Mesenchymal stem cell (in vitro differentiated cells and primary cell): ENCODE measurements at regions not wholly inside any gene's neighbourhood (a gene's known extent, or its start where the extent isn't known, plus 50 kb on each side); places are given as distances from the start of the nearest gene placed in this dataset.
A peak's percentile ranks its signal among the peaks of the same experiment; 100 is the strongest.

Experiments
- DNase-seq: peaks from one replicate; pipeline ENCODE4 v3.0.0-alpha.2; 2013
- H2AFZ ChIP-seq: one replicate; pipeline ENCODE4 v1.6.1; 2013; ENCODE audit warnings: low read depth, mild to moderate bottlenecking, control low read depth, inconsistent platforms, low read length, moderate library complexity
- H2AK5ac ChIP-seq: 2 replicates; pipeline ENCODE4 v1.6.1; 2013; ENCODE audit warnings: low read length, moderate library complexity, mild to moderate bottlenecking, inconsistent platforms; ENCODE audit not compliant: severe bottlenecking
- H2BK120ac ChIP-seq: one replicate; pipeline ENCODE4 v1.6.1; 2013; ENCODE audit warnings: low read depth, mild to moderate bottlenecking, inconsistent platforms, low read length, moderate library complexity
- H2BK12ac ChIP-seq, 2 experiments: one replicate each; pipeline ENCODE4 v1.6.1; 2013; ENCODE audit warnings: inconsistent platforms in 2 of 2, low read length in 2 of 2, mild to moderate bottlenecking in 2 of 2, moderate library complexity in 2 of 2, control low read depth in 1 of 2
- H2BK15ac ChIP-seq: one replicate; pipeline ENCODE4 v1.6.1; 2013; ENCODE audit warnings: mild to moderate bottlenecking, low read depth, inconsistent platforms; ENCODE audit not compliant: poor library complexity, severe bottlenecking
- H2BK5ac ChIP-seq: 2 replicates; pipeline ENCODE4 v1.6.1; 2013; ENCODE audit warnings: low read depth, mild to moderate bottlenecking, low read length, control low read depth, inconsistent platforms; ENCODE audit not compliant: poor library complexity, severe bottlenecking
- H3K14ac ChIP-seq, 2 experiments: one replicate each; pipeline ENCODE4 v1.6.1; 2013; ENCODE audit warnings: inconsistent platforms in 2 of 2, low read length in 2 of 2, control low read depth in 1 of 2, mild to moderate bottlenecking in 1 of 2, moderate library complexity in 1 of 2
- H3K18ac ChIP-seq, 2 experiments: one replicate each; pipeline ENCODE4 v1.6.1; 2013; ENCODE audit warnings: inconsistent platforms in 2 of 2, low read length in 2 of 2, control low read depth in 1 of 2, low read depth in 1 of 2, mild to moderate bottlenecking in 1 of 2
- H3K23ac ChIP-seq, 2 experiments: one replicate each; pipeline ENCODE4 v1.6.1; 2013; ENCODE audit warnings: inconsistent platforms in 2 of 2, low read length in 2 of 2, mild to moderate bottlenecking in 2 of 2, moderate library complexity in 2 of 2, control low read depth in 1 of 2
- H3K27ac ChIP-seq: 2 replicates; pipeline ENCODE4 v1.5.1; 2013; ENCODE audit warnings: mild to moderate bottlenecking, moderate library complexity, low read length, control low read depth, inconsistent platforms; ENCODE audit not compliant: poor library complexity, severe bottlenecking
- H3K27me3 ChIP-seq, 2 experiments: 2 replicates each; pipeline versions ENCODE4 v1.6.1 to v1.7.0; 2013; ENCODE audit warnings: low read length in 2 of 2, mild to moderate bottlenecking in 2 of 2, moderate library complexity in 2 of 2, control low read depth in 1 of 2, inconsistent platforms in 1 of 2; ENCODE audit not compliant: control insufficient read depth in 1 of 2, insufficient read depth in 1 of 2
- H3K36me3 ChIP-seq, 2 experiments: 2 replicates each; pipeline versions ENCODE4 v1.6.1 to v1.7.0; 2013; ENCODE audit warnings: low read length in 2 of 2, control low read depth in 1 of 2, inconsistent platforms in 1 of 2, low read depth in 1 of 2, mild to moderate bottlenecking in 1 of 2; ENCODE audit not compliant: insufficient read depth in 2 of 2, control insufficient read depth in 1 of 2
- H3K4ac ChIP-seq, 2 experiments: one replicate each; pipeline ENCODE4 v1.6.1; 2013; ENCODE audit warnings: inconsistent platforms in 2 of 2, low read length in 2 of 2, mild to moderate bottlenecking in 2 of 2, moderate library complexity in 2 of 2, control low read depth in 1 of 2, low read depth in 1 of 2
- H3K4me1 ChIP-seq: 2 replicates; pipeline ENCODE4 v1.6.1; 2013; ENCODE audit warnings: low read depth, low read length, control low read depth; ENCODE audit not compliant: control insufficient read depth, insufficient read depth
- H3K4me2 ChIP-seq: 2 replicates; pipeline ENCODE4 v1.6.1; 2013; ENCODE audit warnings: low read length, mild to moderate bottlenecking, inconsistent platforms; ENCODE audit not compliant: poor library complexity, severe bottlenecking
- H3K4me3 ChIP-seq, 2 experiments: 2 replicates each; pipeline versions ENCODE4 v1.5.1 to v1.7.0; 2013; ENCODE audit warnings: low read length in 2 of 2, mild to moderate bottlenecking in 2 of 2, control low read depth in 1 of 2, low read depth in 1 of 2; ENCODE audit not compliant: insufficient read depth in 1 of 2
- H3K79me1 ChIP-seq: replicated peaks from 2 replicates; pipeline ENCODE4 v1.6.1; 2013; ENCODE audit warnings: mild to moderate bottlenecking, control low read depth, low read length, inconsistent platforms; ENCODE audit not compliant: poor library complexity, severe bottlenecking
- H3K9ac ChIP-seq: 2 replicates; pipeline ENCODE4 v1.7.0; 2013; ENCODE audit warnings: mild to moderate bottlenecking, low read length, moderate library complexity
- H3K9me3 ChIP-seq: 2 replicates; pipeline ENCODE4 v1.7.0; 2013; ENCODE audit warnings: mild to moderate bottlenecking, low read length; ENCODE audit not compliant: control insufficient read depth
- H4K8ac ChIP-seq: one replicate; pipeline ENCODE4 v1.6.1; 2013; ENCODE audit warnings: inconsistent platforms, mild to moderate bottlenecking, low read length, moderate library complexity
- H4K91ac ChIP-seq: one replicate; pipeline ENCODE4 v1.6.1; 2013; ENCODE audit warnings: mild to moderate bottlenecking, low read length, inconsistent platforms
- WGBS: methylation state at CpG from one replicate; pipeline ENCODE4 v1.1.7; 2013; ENCODE audit warnings: mixed read lengths; 5-methylcytosine and 5-hydroxymethylcytosine counted together

DNA sequence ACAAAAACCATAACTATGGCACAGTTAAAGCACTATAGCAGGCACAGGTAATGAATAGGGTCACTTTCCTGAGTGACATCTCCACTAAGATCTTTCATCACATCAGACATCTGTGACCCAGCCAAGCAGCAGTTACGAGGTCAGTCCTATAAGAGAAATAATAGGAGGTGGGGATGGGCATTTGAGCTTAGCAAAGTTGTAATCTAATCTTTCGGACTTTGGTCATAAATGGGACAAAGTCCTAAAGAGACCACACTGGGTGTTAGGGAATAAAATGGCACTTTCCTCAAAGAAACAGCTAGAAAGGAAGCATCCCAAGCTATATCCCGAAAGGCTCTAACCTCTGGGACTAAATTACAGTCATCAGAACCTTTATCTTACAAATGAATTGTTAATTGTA, 432.2 kb downstream of the PIK3R1 start:
- no peaks in the 10 kb centered on the region for H3K4me1 ChIP-seq
- H3K27me3 ChIP-seq: no peaks in the 10 kb centered on the region
- H2BK5ac ChIP-seq: no peak overlapping the region
- no peak overlapping the region for H3K4me3 ChIP-seq
- no peak overlapping the region for H4K91ac ChIP-seq
- no peak for DNase-seq
- no peak overlapping the region for H2AK5ac ChIP-seq
- no peak overlapping the region for H3K23ac ChIP-seq
- no peak overlapping the region for H3K18ac ChIP-seq
- no peaks in the 10 kb centered on the region for H3K36me3 ChIP-seq
- 90% methylated on average over 3 of the region's 3 CpGs for WGBS
- H4K8ac ChIP-seq: no peak overlapping the region
- no peak overlapping the region for H3K4ac ChIP-seq
- no peak overlapping the region for H2BK120ac ChIP-seq
- H3K9me3 ChIP-seq: no peaks in the 10 kb centered on the region
- no peak overlapping the region for H2AFZ ChIP-seq
- no peak overlapping the region for H2BK15ac ChIP-seq
- no peak overlapping the region for H3K4me2 ChIP-seq
- H3K79me1 ChIP-seq: no peaks in the 10 kb centered on the region
- H3K9ac ChIP-seq: no peak overlapping the region
- no peak overlapping the region for H3K27ac ChIP-seq
- H2BK12ac ChIP-seq: no peak overlapping the region
- H3K14ac ChIP-seq: no peak overlapping the region

DNA sequence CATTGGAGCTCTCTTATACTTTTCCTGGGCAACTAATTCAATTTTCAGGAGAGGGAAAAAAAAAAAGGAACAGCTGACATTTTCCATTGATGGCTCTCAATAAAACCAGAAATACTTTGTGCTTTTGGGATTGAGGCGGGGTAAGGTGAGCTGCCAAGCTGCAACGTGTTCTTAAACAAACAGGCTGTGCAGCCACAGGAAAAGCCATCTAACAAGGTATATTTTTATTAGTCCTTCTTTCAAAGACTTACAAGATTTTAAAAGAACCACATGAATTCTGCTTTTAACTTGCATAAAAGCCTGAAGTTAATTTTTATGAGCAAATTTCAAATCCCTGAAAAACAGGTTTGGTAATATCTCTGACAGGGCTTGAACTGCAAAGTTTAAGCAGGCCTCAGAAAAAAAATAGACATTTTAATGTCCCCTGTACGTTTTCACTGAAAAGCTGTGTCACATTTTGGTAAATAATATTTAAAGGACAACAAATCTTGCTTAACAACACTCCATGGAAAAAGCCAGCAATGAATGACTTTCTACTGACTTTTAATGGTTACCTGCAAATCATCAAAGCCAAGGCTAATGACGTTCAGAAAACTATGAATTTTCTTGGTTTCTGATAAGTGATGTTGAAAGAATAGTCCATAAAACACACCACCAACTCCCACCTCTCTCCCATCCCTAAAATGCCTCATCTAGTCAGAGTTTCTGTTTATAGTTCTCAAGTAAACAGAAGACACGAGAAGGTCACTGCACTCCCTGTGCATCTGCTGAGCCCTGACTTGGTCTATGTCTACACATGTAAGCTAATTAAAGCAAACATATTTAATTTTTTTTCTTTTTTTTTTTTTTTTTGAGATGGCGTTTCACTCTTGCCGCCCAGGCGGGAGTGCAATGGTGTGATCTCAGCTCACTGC, 433.6 kb downstream of the PIK3R1 start:
- Histone ChIP-seq H2BK5ac (no peak overlapping the region), H2AFZ (no peak overlapping the region), H3K4me3 (no peak overlapping the region), H3K18ac (no peak overlapping the region), H3K4me1 (no peaks in the 10 kb centered on the region), H2BK120ac (no peak overlapping the region), H2BK15ac (no peak overlapping the region), H3K4me2 (no peak overlapping the region), H3K27me3 (no peaks in the 10 kb centered on the region), H3K36me3 (no peaks in the 10 kb centered on the region), H3K27ac (no peak overlapping the region), H2BK12ac (peak overlapping the region in 1 of 2 experiments; percentile 76), H2AK5ac (no peak overlapping the region), H4K8ac (no peak overlapping the region), H3K79me1 (no peaks in the 10 kb centered on the region), H3K9ac (no peak overlapping the region), H3K23ac (no peak overlapping the region), H3K9me3 (no peaks in the 10 kb centered on the region), H3K4ac (no peak overlapping the region), H3K14ac (no peak overlapping the region), H4K91ac (no peak overlapping the region)
- WGBS: 65% methylated on average over 7 of the region's 8 CpGs
- DNase-seq: peak; percentile 70

DNA sequence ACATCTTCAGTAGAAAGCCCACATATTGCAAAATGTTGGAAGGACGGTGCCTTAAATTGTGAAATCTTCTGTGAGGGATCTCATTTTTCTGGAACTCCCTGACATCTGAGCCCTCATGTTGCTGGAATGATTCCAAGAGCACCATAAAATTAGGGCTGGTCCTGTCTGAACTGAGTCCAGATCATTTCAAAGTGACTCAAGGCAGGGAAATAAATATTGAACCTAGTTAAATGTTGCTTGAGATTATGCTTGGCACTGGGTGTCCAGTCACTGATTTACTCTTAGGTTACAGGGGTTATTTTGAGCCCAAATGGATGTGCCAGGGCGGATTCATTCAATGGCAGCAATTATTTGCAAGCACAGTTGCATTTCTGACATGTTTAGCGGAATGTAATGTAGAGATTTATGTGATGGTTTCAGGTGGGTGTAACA, 437.0 kb downstream of the PIK3R1 start:
- Histone ChIP-seq H3K36me3 (no peaks in the 10 kb centered on the region), H3K18ac (no peak overlapping the region), H3K14ac (no peak overlapping the region), H2AFZ (no peak overlapping the region), H2BK5ac (no peak overlapping the region), H3K9me3 (no peaks in the 10 kb centered on the region), H3K9ac (no peak overlapping the region), H3K27me3 (peaks cover 0 to 3% of the 10 kb centered on the region in 2 experiments), H3K4me3 (no peak overlapping the region), H3K27ac (no peak overlapping the region), H3K23ac (no peak overlapping the region), H2BK15ac (no peak overlapping the region), H4K91ac (no peak overlapping the region), H3K4me1 (peaks cover 3% of the 10 kb centered on the region), H2BK12ac (no peak overlapping the region), H3K4me2 (no peak overlapping the region), H2BK120ac (no peak overlapping the region), H3K79me1 (no peaks in the 10 kb centered on the region), H2AK5ac (no peak overlapping the region), H3K4ac (no peak overlapping the region), H4K8ac (no peak overlapping the region)
- 79% methylated on average over 3 of the region's 3 CpGs for WGBS
- peak; percentile 16 for DNase-seq

DNA sequence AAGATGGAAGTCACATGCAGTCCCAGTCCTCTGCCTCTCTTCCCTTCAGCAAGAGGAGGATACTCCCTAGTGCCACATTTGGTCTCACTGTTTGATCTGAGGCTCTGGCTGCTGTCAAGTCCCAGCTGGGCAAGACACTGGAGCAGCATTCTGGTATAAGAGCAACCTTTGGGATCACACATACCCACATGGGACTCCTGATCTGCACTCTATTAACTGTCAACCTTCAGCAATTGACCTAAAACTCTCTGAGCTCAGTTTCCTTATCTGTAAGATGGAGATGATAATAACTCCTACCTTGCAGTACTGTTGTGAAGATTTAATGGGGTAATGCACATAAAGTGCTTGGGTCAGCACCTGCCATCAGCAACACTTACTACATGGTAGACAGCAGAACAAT, 437.9 kb downstream of the PIK3R1 start:
- no peak overlapping the region for H3K14ac ChIP-seq
- H3K4me1 ChIP-seq: peaks cover 3% of the 10 kb centered on the region
- no peak overlapping the region for H2BK5ac ChIP-seq
- H2BK120ac ChIP-seq: no peak overlapping the region
- no peaks in the 10 kb centered on the region for H3K79me1 ChIP-seq
- peaks cover 0 to 7% of the 10 kb centered on the region in 2 experiments for H3K27me3 ChIP-seq
- DNase-seq: no peak
- H2BK12ac ChIP-seq: peak overlapping the region in 1 of 2 experiments; percentile 0
- no peaks in the 10 kb centered on the region for H3K9me3 ChIP-seq
- no peak overlapping the region for H2AFZ ChIP-seq
- H3K4me3 ChIP-seq: no peak overlapping the region
- no peaks in the 10 kb centered on the region for H3K36me3 ChIP-seq
- no peak overlapping the region for H3K27ac ChIP-seq
- no peak overlapping the region for H3K9ac ChIP-seq
- no peak overlapping the region for H3K4ac ChIP-seq
- H2BK15ac ChIP-seq: no peak overlapping the region
- no peak overlapping the region for H3K23ac ChIP-seq
- no peak overlapping the region for H4K91ac ChIP-seq
- peak overlapping the region in 1 of 2 experiments; percentile 1 for H3K18ac ChIP-seq
- no peak overlapping the region for H3K4me2 ChIP-seq
- no peak overlapping the region for H2AK5ac ChIP-seq
- H4K8ac ChIP-seq: no peak overlapping the region
